OCI-LY7 (cell line): ENCODE measurements at regions not wholly inside any gene's neighbourhood (a gene's known extent, or its start where the extent isn't known, plus 50 kb on each side); places are given as distances from the start of the nearest gene placed in this dataset.

Experiments
- BruUV-seq: library from RNA; stranded (reverse); fragments of 400-500 nt; replicated peaks from 2 replicates; lab custom pipeline; 2021; lab: Mats Ljungman, UMichigan
- CTCF ChIA-PET: fragments of 300-600 bp; sonication (Branson Sonifier 250); formaldehyde crosslinking; loops from one replicate; lab custom pipeline; 2022; ENCODE audit warnings: antibody characterized with exemption; ENCODE audit not compliant: unreplicated experiment; lab: Charles Lee
- POLR2A ChIA-PET: fragments of 300-600 bp; sonication (Branson Sonifier 250); formaldehyde crosslinking; loops from one replicate; lab custom pipeline; 2022; ENCODE audit warnings: antibody characterized with exemption; lab: Charles Lee
- DNase-seq: peaks from one replicate; pipeline ENCODE4 v3.0.0-alpha.2; 2015; ENCODE audit warnings: low spot score
- H2AFZ ChIP-seq: fragments of 200-600 bp; sonication (generic), shearing (Covaris generic); 2 replicates; pipeline ENCODE4 v1.6.1; 2014; ENCODE audit warnings: mild to moderate bottlenecking, antibody characterized with exemption, low read length, moderate library complexity
- H3K27ac ChIP-seq: fragments of 200-600 bp; sonication (generic); 2 replicates; pipeline ENCODE4 v1.5.1; 2014; ENCODE audit warnings: mixed run types, low read depth, mild to moderate bottlenecking, moderate library complexity, low read length, inconsistent platforms; ENCODE audit not compliant: poor library complexity, severe bottlenecking
- H3K36me3 ChIP-seq: fragments of 200-600 bp; sonication (generic); 2 replicates; pipeline ENCODE4 v1.6.1; 2014; ENCODE audit warnings: mild to moderate bottlenecking, antibody characterized with exemption, low read length, moderate library complexity, mixed read lengths; ENCODE audit not compliant: insufficient read depth
- H3K4me1 ChIP-seq: fragments of 200-600 bp; sonication (generic); 2 replicates; pipeline ENCODE4 v1.5.1; 2014; ENCODE audit warnings: mild to moderate bottlenecking, low read length; ENCODE audit not compliant: insufficient read depth, poor library complexity, severe bottlenecking
- H3K4me2 ChIP-seq: fragments of 200-600 bp; sonication (generic); 2 replicates; pipeline ENCODE4 v1.6.1; 2014; ENCODE audit warnings: mild to moderate bottlenecking, low read length
- H3K4me3 ChIP-seq: fragments of 200-600 bp; sonication (generic); 2 replicates; pipeline ENCODE4 v1.5.1; 2014; ENCODE audit warnings: mild to moderate bottlenecking, low read depth, low read length; ENCODE audit not compliant: poor library complexity, severe bottlenecking
- H3K79me2 ChIP-seq: fragments of 200-600 bp; sonication (generic); 2 replicates; pipeline ENCODE4 v1.6.1; 2016; ENCODE audit warnings: low read depth, mild to moderate bottlenecking, low read length, moderate library complexity, mixed read lengths; ENCODE audit not compliant: insufficient read depth
- H3K9me2 ChIP-seq: fragments of 200-600 bp; sonication (generic); 2 replicates; pipeline ENCODE4 v1.6.1; 2016; ENCODE audit warnings: mild to moderate bottlenecking, low read length, mixed read lengths; ENCODE audit not compliant: insufficient read depth
- H3K9me3 ChIP-seq: fragments of 200-600 bp; sonication (generic); 2 replicates; pipeline ENCODE4 v1.6.1; 2014; ENCODE audit warnings: mild to moderate bottlenecking, mixed run types, low read length, mixed read lengths
- H4K20me1 ChIP-seq: fragments of 200-600 bp; sonication (generic); 2 replicates; pipeline ENCODE4 v1.6.1; 2014; ENCODE audit warnings: mild to moderate bottlenecking, antibody characterized with exemption, low read length, moderate library complexity, mixed read lengths; ENCODE audit not compliant: insufficient read depth
- CTCF ChIP-seq: fragments of 200-600 bp; sonication (generic); conservative IDR thresholded peaks from 2 replicates; pipeline ENCODE4 v1.5.1; 2014; ENCODE audit warnings: mild to moderate bottlenecking, antibody characterized with exemption, low read length, moderate library complexity, mixed read lengths
- EZH2phosphoT487 ChIP-seq: fragments of 200-600 bp; sonication (generic); IDR thresholded peaks from 2 replicates; pipeline ENCODE4 v1.6.1; 2018; ENCODE audit warnings: low read depth, borderline replicate concordance, mild to moderate bottlenecking, mixed run types, antibody characterized with exemption, low read length, moderate library complexity, mixed read lengths
- intact Hi-C: fragments of 100-400 bp; cut with micrococcal nuclease; formaldehyde crosslinking; loops from one replicate; pipeline ENCODE4 v1.10.0; 2022; ENCODE audit not compliant: unreplicated experiment

GRCh38 chrX:148380107-148380506 is 120.3 kb upstream of the AFF2 start:
- ChIA-PET CTCF (no interaction called here), POLR2A (interaction anchor here (0.6 to 1.0 kb wide), 6 partner anchors 16 to 1150 kb away, joined by 3 to 5 read pairs (median 3); no protein-coding TSS in a partner anchor)
- peak; percentile 61 for DNase-seq
- H3K9me3 ChIP-seq, result 0 out of 2 replicates have a peak, but pooled peaks cover 2% of the 10 kb centered on the region
- H3K36me3 ChIP-seq, result no peaks in the 10 kb centered on the region; the same call in 1 of the 2 replicates
- no peaks in the 10 kb centered on the region for H4K20me1 ChIP-seq
- H3K4me2 ChIP-seq, result peak overlapping the region; percentile 97
- H2AFZ ChIP-seq, result peak overlapping the region; percentile 94
- H3K4me3 ChIP-seq, result peak overlapping the region; percentile 60
- TF ChIP-seq CTCF (peak; percentile 49; the same call in 1 of the 2 replicates), EZH2phosphoT487 (no peak)
- no TSS peak for BruUV-seq
- H3K79me2 ChIP-seq, result no peaks in the 10 kb centered on the region
- peaks cover 36% of the 10 kb centered on the region for H3K4me1 ChIP-seq
- H3K9me2 ChIP-seq, result no peaks in the 10 kb centered on the region
- peak overlapping the region; percentile 87 for H3K27ac ChIP-seq
- intact Hi-C loops, result loop anchor here (5.0 kb wide), 3 partner anchors 68 to 248 kb away; partner anchors contain the start of gene AFF2

DNA sequence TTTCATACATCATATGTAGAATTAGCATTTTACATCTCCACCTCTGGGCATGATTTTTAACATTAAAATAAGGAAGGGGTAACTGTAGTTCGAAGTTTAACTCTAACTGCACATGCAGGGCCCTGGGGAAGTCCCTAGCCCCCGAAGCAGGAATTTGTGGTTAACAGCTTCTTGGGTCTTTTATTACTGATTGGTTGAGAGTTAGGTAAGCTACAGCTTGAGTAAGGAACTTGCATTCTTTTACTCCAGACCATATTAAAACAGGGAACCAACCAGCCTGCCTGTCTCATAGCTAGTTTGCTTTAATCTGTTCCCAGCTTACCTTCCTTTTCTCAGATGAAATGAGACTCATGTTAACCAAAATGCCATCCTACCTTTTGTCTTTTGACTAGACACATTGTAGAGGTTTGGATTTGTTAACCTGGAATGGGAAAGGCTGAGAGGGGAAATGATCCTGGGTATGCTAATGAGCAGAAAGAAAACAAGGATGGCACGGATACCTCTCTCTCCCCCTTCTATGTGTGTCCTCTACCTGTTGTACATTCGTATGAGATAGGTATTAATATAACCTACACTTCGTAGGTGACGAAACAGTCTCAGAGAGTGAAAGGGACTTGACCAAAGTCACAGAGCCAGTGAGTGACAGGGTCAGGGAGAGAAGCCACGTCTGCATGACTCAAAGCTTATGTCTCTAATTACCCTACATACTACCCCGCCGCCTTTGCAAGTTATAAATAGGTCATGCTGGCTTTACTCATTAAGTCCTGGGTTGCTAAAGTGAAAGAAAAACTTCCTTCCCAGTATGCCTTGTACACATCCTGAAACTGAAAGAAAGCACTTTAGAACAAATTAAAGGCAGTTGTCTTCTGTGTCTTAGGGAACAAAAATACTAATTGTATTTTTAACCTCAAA is 119.5 kb upstream of the AFF2 start:
- TF ChIP-seq EZH2phosphoT487 (no peak), CTCF (no peak)
- ChIA-PET POLR2A (interaction anchor here (0.9 to 1.2 kb wide), 5 partner anchors 15 to 159 kb away, joined by 3 to 5 read pairs (median 4); no protein-coding TSS in a partner anchor), CTCF (no interaction called here)
- H3K79me2 ChIP-seq, result no peaks in the 10 kb centered on the region
- H3K4me1 ChIP-seq, result peaks cover 36% of the 10 kb centered on the region
- H3K4me3 ChIP-seq, result peak overlapping the region; percentile 60
- H3K36me3 ChIP-seq, result no peaks in the 10 kb centered on the region; the same call in 1 of the 2 replicates
- H4K20me1 ChIP-seq, result no peaks in the 10 kb centered on the region
- no TSS peak for BruUV-seq
- peak; percentile 65 for DNase-seq
- H3K4me2 ChIP-seq, result peak overlapping the region; percentile 97
- H3K27ac ChIP-seq, result peak overlapping the region; percentile 87
- peak overlapping the region; percentile 94 for H2AFZ ChIP-seq
- H3K9me3 ChIP-seq, result no peaks in the 10 kb centered on the region
- H3K9me2 ChIP-seq, result no peaks in the 10 kb centered on the region
- intact Hi-C loops, result loop anchor here (1.0 to 5.0 kb wide), 4 partner anchors 69 to 249 kb away; partner anchors contain the start of gene AFF2
